Skeletal muscle tissue (tissue), 3 donors: ENCODE measurements at regions not wholly inside any gene's neighbourhood (a gene's known extent, or its start where the extent isn't known, plus 50 kb on each side); places are given as distances from the start of the nearest gene placed in this dataset.

Source experiments
- H3K27ac ChIP-seq: one replicate; pipeline ENCODE4 v1.7.0; 2013; ENCODE audit warnings: mild to moderate bottlenecking, low read depth, low read length, inconsistent platforms
- H3K27me3 ChIP-seq, 3 donors: one replicate each; pipeline ENCODE4 v1.7.0; 2013; ENCODE audit warnings: low read length in 3 of 3; ENCODE audit not compliant: control insufficient read depth in 3 of 3, insufficient read depth in 3 of 3
- H3K36me3 ChIP-seq, 3 donors: one replicate each; pipeline ENCODE4 v1.7.0; 2013; ENCODE audit warnings: low read length in 3 of 3; ENCODE audit not compliant: control insufficient read depth in 3 of 3, insufficient read depth in 3 of 3
- H3K4me1 ChIP-seq, 3 donors: one replicate each; pipeline ENCODE4 v1.7.0; 2013; ENCODE audit warnings: low read length in 3 of 3, mild to moderate bottlenecking in 3 of 3; ENCODE audit not compliant: control insufficient read depth in 3 of 3, insufficient read depth in 3 of 3
- H3K4me3 ChIP-seq, 3 donors: one replicate each; pipeline ENCODE4 v1.7.0; 2013; ENCODE audit warnings: low read length in 3 of 3
- H3K9ac ChIP-seq, 3 donors: one replicate each; pipeline ENCODE4 v1.7.0; 2013; ENCODE audit warnings: low read length in 3 of 3, mild to moderate bottlenecking in 3 of 3, moderate library complexity in 2 of 3, low read depth in 1 of 3
- H3K9me3 ChIP-seq, 3 donors: one replicate each; pipeline ENCODE4 v1.7.0; 2013; ENCODE audit warnings: low read length in 3 of 3; ENCODE audit not compliant: control insufficient read depth in 3 of 3
- donor health status: Osteomylitis.

GRCh38 chr18:47510831-47511230 is 259.4 kb upstream of the SKOR2 start:
- no peak overlapping the region for H3K9ac ChIP-seq
- no peaks in the 10 kb centered on the region for H3K36me3 ChIP-seq
- H3K4me3 ChIP-seq: no peak overlapping the region
- no peaks in the 10 kb centered on the region for H3K4me1 ChIP-seq
- H3K27me3 ChIP-seq: peaks cover 0 to 3% (median 0%) of the 10 kb centered on the region in 3 donors
- no peaks in the 10 kb centered on the region for H3K9me3 ChIP-seq
- no peak overlapping the region for H3K27ac ChIP-seq

GRCh38 chr18:47507651-47508050 is 256.2 kb upstream of the SKOR2 start:
- no peaks in the 10 kb centered on the region for H3K4me1 ChIP-seq
- H3K4me3 ChIP-seq: no peak overlapping the region
- no peak overlapping the region for H3K9ac ChIP-seq
- H3K36me3 ChIP-seq: no peaks in the 10 kb centered on the region
- no peaks in the 10 kb centered on the region for H3K9me3 ChIP-seq
- no peak overlapping the region for H3K27ac ChIP-seq
- H3K27me3 ChIP-seq: peaks cover 0 to 3% (median 2%) of the 10 kb centered on the region in 3 donors

GRCh38 chr18:47506897-47507296 is 255.4 kb upstream of the SKOR2 start:
- H3K4me3 ChIP-seq: no peak overlapping the region
- no peaks in the 10 kb centered on the region for H3K9me3 ChIP-seq
- peaks cover 0 to 3% (median 2%) of the 10 kb centered on the region in 3 donors for H3K27me3 ChIP-seq
- no peaks in the 10 kb centered on the region for H3K4me1 ChIP-seq
- no peak overlapping the region for H3K27ac ChIP-seq
- H3K9ac ChIP-seq: no peak overlapping the region
- H3K36me3 ChIP-seq: no peaks in the 10 kb centered on the region

GRCh38 chr18:47501946-47502345 is 250.5 kb upstream of the SKOR2 start:
- H3K4me1 ChIP-seq: no peaks in the 10 kb centered on the region
- H3K27ac ChIP-seq: no peak overlapping the region
- H3K4me3 ChIP-seq: no peak overlapping the region
- no peak overlapping the region for H3K9ac ChIP-seq
- H3K27me3 ChIP-seq: peaks cover 4 to 14% (median 12%) of the 10 kb centered on the region in 3 donors
- no peaks in the 10 kb centered on the region for H3K9me3 ChIP-seq
- H3K36me3 ChIP-seq: no peaks in the 10 kb centered on the region

GRCh38 chr18:47500930-47501329 is 249.5 kb upstream of the SKOR2 start:
- Histone ChIP-seq H3K4me3 (no peak overlapping the region), H3K9me3 (no peaks in the 10 kb centered on the region), H3K27me3 (peaks cover 4 to 12% (median 12%) of the 10 kb centered on the region in 3 donors), H3K36me3 (no peaks in the 10 kb centered on the region), H3K27ac (no peak overlapping the region), H3K9ac (no peak overlapping the region), H3K4me1 (no peaks in the 10 kb centered on the region)

- Histone ChIP-seq H3K4me3 (no peak overlapping the region), H3K27ac (no peak overlapping the region), H3K9me3 (no peaks in the 10 kb centered on the region), H3K36me3 (no peaks in the 10 kb centered on the region), H3K9ac (no peak overlapping the region), H3K27me3 (peaks cover 0 to 5% (median 0%) of the 10 kb centered on the region in 3 donors), H3K4me1 (no peaks in the 10 kb centered on the region)
These were observed 241.2 kb upstream of the SKOR2 start for GRCh38 chr18:47492691-47493090.

- Histone ChIP-seq H3K4me3 (no peak overlapping the region), H3K4me1 (no peaks in the 10 kb centered on the region), H3K9me3 (no peaks in the 10 kb centered on the region), H3K36me3 (no peaks in the 10 kb centered on the region), H3K9ac (no peak overlapping the region), H3K27ac (no peak overlapping the region), H3K27me3 (peaks cover 4 to 5% (median 5%) of the 10 kb centered on the region in 3 donors)
These were observed 239.4 kb upstream of the SKOR2 start for GRCh38 chr18:47490882-47491281.

GRCh38 chr18:47485221-47485797 is 233.8 kb upstream of the SKOR2 start:
- H3K9me3 ChIP-seq: no peaks in the 10 kb centered on the region
- no peak overlapping the region for H3K9ac ChIP-seq
- H3K4me3 ChIP-seq: no peak overlapping the region
- no peak overlapping the region for H3K27ac ChIP-seq
- peaks cover 11 to 28% (median 14%) of the 10 kb centered on the region in 3 donors for H3K27me3 ChIP-seq
- no peaks in the 10 kb centered on the region for H3K4me1 ChIP-seq
- no peaks in the 10 kb centered on the region for H3K36me3 ChIP-seq

GRCh38 chr18:47484068-47484467 is 232.6 kb upstream of the SKOR2 start:
- H3K9me3 ChIP-seq: no peaks in the 10 kb centered on the region
- H3K4me3 ChIP-seq: no peak overlapping the region
- H3K36me3 ChIP-seq: no peaks in the 10 kb centered on the region
- no peak overlapping the region for H3K9ac ChIP-seq
- H3K27me3 ChIP-seq: peaks cover 11 to 28% (median 14%) of the 10 kb centered on the region in 3 donors
- no peak overlapping the region for H3K27ac ChIP-seq
- no peaks in the 10 kb centered on the region for H3K4me1 ChIP-seq

GRCh38 chr18:47480166-47480565 is 228.7 kb upstream of the SKOR2 start:
- Histone ChIP-seq H3K4me1 (no peaks in the 10 kb centered on the region), H3K27me3 (peaks cover 4 to 18% (median 15%) of the 10 kb centered on the region in 3 donors), H3K27ac (no peak overlapping the region), H3K9ac (no peak overlapping the region), H3K36me3 (no peaks in the 10 kb centered on the region), H3K4me3 (no peak overlapping the region), H3K9me3 (no peaks in the 10 kb centered on the region)
